SJSA1 (cell line): ENCODE measurements at regions not wholly inside any gene's neighbourhood (a gene's known extent, or its start where the extent isn't known, plus 50 kb on each side); places are given as distances from the start of the nearest gene placed in this dataset.

Experiments used
- DNase-seq, 2 experiments: peaks; one replicate each; pipeline ENCODE4 v3.0.0-alpha.2; 2015 to 2020; ENCODE audit warnings: low spot score in 2 of 2, low read depth in 1 of 2
- H3K27ac ChIP-seq: fragments of 250-450 bp; sonication (Bioruptor Pico); 2 replicates; pipeline ENCODE4 v1.5.1; 2020; ENCODE audit warnings: mild to moderate bottlenecking, moderate library complexity
- H3K27me3 ChIP-seq: fragments of 250-450 bp; sonication (Bioruptor Pico); replicated peaks from 2 replicates; pipeline ENCODE4 v1.5.1; 2020; ENCODE audit warnings: mild to moderate bottlenecking, moderate library complexity
- H3K36me3 ChIP-seq: fragments of 250-450 bp; sonication (Bioruptor Pico); 2 replicates; pipeline ENCODE4 v1.5.1; 2020; ENCODE audit warnings: mild to moderate bottlenecking
- H3K4me1 ChIP-seq: fragments of 250-450 bp; sonication (Bioruptor Pico); replicated peaks from 2 replicates; pipeline ENCODE4 v1.6.1; 2021; ENCODE audit warnings: mild to moderate bottlenecking
- H3K4me3 ChIP-seq: fragments of 250-450 bp; sonication (Bioruptor Pico); 2 replicates; pipeline ENCODE4 v1.5.1; 2020; ENCODE audit warnings: mild to moderate bottlenecking
- H3K9me3 ChIP-seq: fragments of 250-450 bp; sonication (Bioruptor Pico); replicated peaks from 2 replicates; pipeline ENCODE4 v1.5.1; 2020; ENCODE audit warnings: mild to moderate bottlenecking

- no peak overlapping the region for H3K27ac ChIP-seq
- no peaks in the 10 kb centered on the region for H3K9me3 ChIP-seq
- no peak for DNase-seq
- no peaks in the 10 kb centered on the region for H3K36me3 ChIP-seq
- H3K27me3 ChIP-seq = no peaks in the 10 kb centered on the region
- H3K4me1 ChIP-seq = no peaks in the 10 kb centered on the region
- H3K4me3 ChIP-seq = no peak overlapping the region
These were observed 76.5 kb upstream of the ALDH1A3 start for GRCh38 chr15:100803171-100803440.

GRCh38 chr15:100806157-100806556, 73.5 kb upstream of the ALDH1A3 start:
- Histone ChIP-seq H3K4me1 (peaks cover 4% of the 10 kb centered on the region; the same call in 1 of the 2 replicates), H3K9me3 (no peaks in the 10 kb centered on the region), H3K27me3 (no peaks in the 10 kb centered on the region), H3K36me3 (no peaks in the 10 kb centered on the region), H3K4me3 (no peak overlapping the region), H3K27ac (no peak overlapping the region)
- no peak for DNase-seq

GRCh38 chr15:100807028-100807427, 72.6 kb upstream of the ALDH1A3 start:
- Histone ChIP-seq H3K4me3 (no peak overlapping the region), H3K4me1 (peaks cover 4% of the 10 kb centered on the region; the same call in 1 of the 2 replicates), H3K27me3 (no peaks in the 10 kb centered on the region), H3K36me3 (no peaks in the 10 kb centered on the region), H3K9me3 (no peaks in the 10 kb centered on the region), H3K27ac (no peak overlapping the region)
- no peak for DNase-seq

- H3K27ac ChIP-seq = no peak overlapping the region
- H3K4me1 ChIP-seq = peaks cover 4% of the 10 kb centered on the region; the same call in 1 of the 2 replicates
These were observed 70.9 kb upstream of the ALDH1A3 start for GRCh38 chr15:100808691-100809090.

DNA sequence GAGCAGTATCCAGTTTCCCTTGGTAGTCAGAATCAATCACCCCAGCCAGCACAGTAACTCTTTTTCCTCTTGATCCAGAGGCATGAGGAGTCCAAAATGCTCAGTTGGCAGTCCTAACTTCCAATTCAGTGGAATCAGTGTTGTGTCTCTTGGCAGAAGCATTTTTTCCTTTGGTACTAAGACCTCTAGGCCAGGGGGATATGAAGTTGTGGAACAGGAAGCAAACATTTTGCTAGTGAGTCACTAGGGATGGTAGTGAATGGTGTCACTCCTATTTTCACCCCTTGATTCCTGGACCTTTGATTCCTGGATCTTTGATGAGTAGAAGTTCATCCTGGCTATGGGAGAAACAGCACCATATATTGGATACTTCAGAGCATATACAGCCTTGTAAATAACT, 70.5 kb upstream of the ALDH1A3 start:
- Histone ChIP-seq H3K27ac (no peak overlapping the region), H3K36me3 (no peaks in the 10 kb centered on the region), H3K9me3 (no peaks in the 10 kb centered on the region), H3K4me1 (peaks cover 4% of the 10 kb centered on the region; the same call in 1 of the 2 replicates), H3K4me3 (no peak overlapping the region), H3K27me3 (no peaks in the 10 kb centered on the region)
- DNase-seq = no peak

More at GRCh38 chr15:100808691-100809090, 70.9 kb upstream of the ALDH1A3 start:
- DNase-seq = no peak
- no peaks in the 10 kb centered on the region for H3K9me3 ChIP-seq
- H3K36me3 ChIP-seq = no peaks in the 10 kb centered on the region
- no peaks in the 10 kb centered on the region for H3K27me3 ChIP-seq
- no peak overlapping the region for H3K4me3 ChIP-seq

- DNase-seq = no peak
- H3K36me3 ChIP-seq = no peaks in the 10 kb centered on the region
- peaks cover 4% of the 10 kb centered on the region; the same call in 1 of the 2 replicates for H3K4me1 ChIP-seq
- no peaks in the 10 kb centered on the region for H3K27me3 ChIP-seq
- H3K27ac ChIP-seq = no peak overlapping the region
- H3K4me3 ChIP-seq = no peak overlapping the region
- H3K9me3 ChIP-seq = no peaks in the 10 kb centered on the region
These were observed 70.0 kb upstream of the ALDH1A3 start for GRCh38 chr15:100809587-100809986.

GRCh38 chr15:100810229-100810628, 69.4 kb upstream of the ALDH1A3 start:
- Histone ChIP-seq H3K27me3 (no peaks in the 10 kb centered on the region), H3K4me1 (peaks cover 4% of the 10 kb centered on the region; the same call in 1 of the 2 replicates), H3K9me3 (no peaks in the 10 kb centered on the region; the same call in 1 of the 2 replicates), H3K27ac (no peak overlapping the region), H3K36me3 (no peaks in the 10 kb centered on the region), H3K4me3 (no peak overlapping the region)
- DNase-seq = no peak

GRCh38 chr15:100810831-100811230, 68.8 kb upstream of the ALDH1A3 start:
- Histone ChIP-seq H3K4me3 (no peak overlapping the region), H3K27ac (no peak overlapping the region), H3K4me1 (peaks cover 4% of the 10 kb centered on the region; the same call in 1 of the 2 replicates), H3K36me3 (no peaks in the 10 kb centered on the region), H3K27me3 (no peaks in the 10 kb centered on the region), H3K9me3 (no peaks in the 10 kb centered on the region; the same call in 1 of the 2 replicates)
- DNase-seq = no peak

- Histone ChIP-seq H3K27ac (no peak overlapping the region), H3K36me3 (no peaks in the 10 kb centered on the region), H3K4me1 (peaks cover 4% of the 10 kb centered on the region; the same call in 1 of the 2 replicates), H3K9me3 (no peaks in the 10 kb centered on the region; the same call in 1 of the 2 replicates), H3K27me3 (no peaks in the 10 kb centered on the region), H3K4me3 (no peak overlapping the region)
- DNase-seq = no peak
These were observed 66.8 kb upstream of the ALDH1A3 start for GRCh38 chr15:100812802-100813201.

DNA sequence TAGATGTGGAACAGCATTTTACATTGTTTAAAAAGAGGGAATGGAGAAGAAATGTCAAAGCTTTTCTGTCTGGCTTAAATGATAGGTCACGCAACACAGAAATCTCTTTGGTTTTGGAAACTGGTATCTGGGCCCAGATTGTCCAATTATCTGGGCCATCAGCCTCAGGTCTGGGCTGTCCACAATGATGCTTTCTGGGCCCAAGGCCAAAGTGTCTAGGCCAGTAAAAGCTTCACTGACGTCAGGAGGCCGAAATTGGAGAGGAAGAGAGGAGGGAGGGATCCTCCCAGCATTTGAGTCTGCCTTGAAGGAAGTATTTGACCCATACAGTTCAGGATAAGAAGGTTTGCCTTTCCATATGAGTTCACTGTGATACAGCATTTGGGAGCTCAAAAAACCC, 60.7 kb upstream of the ALDH1A3 start:
- no peaks in the 10 kb centered on the region for H3K27me3 ChIP-seq
- no peak for DNase-seq
- H3K4me3 ChIP-seq = no peak overlapping the region
- H3K9me3 ChIP-seq = no peaks in the 10 kb centered on the region; the same call in 1 of the 2 replicates
- H3K27ac ChIP-seq = no peak overlapping the region
- H3K36me3 ChIP-seq = no peaks in the 10 kb centered on the region
- H3K4me1 ChIP-seq = no peaks in the 10 kb centered on the region

DNA sequence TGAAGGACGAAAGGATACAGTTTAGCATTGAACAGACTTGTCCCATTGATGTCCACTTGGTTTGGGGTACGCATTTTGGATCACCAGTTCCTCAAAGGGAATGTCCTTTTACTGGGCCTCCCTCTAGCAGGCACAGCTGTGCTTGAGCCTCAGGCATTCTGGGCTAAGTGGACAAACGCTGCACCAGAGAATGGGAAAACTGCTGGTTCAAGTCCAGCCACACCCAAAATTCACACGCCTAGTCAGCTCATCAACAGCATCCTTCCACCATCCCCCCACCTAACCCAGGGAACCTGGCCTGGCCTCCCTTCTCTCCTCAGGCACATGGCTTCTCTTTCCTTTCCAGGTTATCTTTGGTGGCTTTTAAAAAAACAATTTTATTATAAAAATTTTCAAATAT, 59.1 kb upstream of the ALDH1A3 start:
- no peaks in the 10 kb centered on the region for H3K9me3 ChIP-seq
- no peaks in the 10 kb centered on the region for H3K36me3 ChIP-seq
- H3K4me1 ChIP-seq = no peaks in the 10 kb centered on the region
- H3K4me3 ChIP-seq = no peak overlapping the region
- no peak overlapping the region for H3K27ac ChIP-seq
- H3K27me3 ChIP-seq = no peaks in the 10 kb centered on the region
- DNase-seq = no peak

DNA sequence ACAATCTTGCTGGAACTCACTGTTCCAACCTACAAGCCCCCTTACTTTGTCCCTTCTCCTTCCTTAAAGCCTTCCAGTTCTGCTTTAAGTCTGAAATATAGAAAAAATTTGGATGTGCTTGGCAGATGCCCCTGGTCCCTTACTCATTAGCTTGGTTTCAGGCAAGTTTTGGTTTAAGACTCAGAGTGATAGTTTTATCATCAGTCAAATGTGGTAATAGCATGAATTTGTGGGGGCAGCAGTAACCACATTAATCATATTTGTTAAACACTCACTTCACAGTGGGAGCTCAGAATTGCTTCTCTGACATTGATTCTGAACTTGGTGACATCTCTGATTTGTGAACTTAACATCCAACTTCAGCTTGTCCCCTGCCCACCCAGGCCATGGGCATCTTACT, 58.3 kb upstream of the ALDH1A3 start:
- no peak for DNase-seq
- H3K27me3 ChIP-seq = no peaks in the 10 kb centered on the region
- no peaks in the 10 kb centered on the region for H3K4me1 ChIP-seq
- no peak overlapping the region for H3K27ac ChIP-seq
- no peak overlapping the region for H3K4me3 ChIP-seq
- no peaks in the 10 kb centered on the region for H3K36me3 ChIP-seq
- no peaks in the 10 kb centered on the region for H3K9me3 ChIP-seq

GRCh38 chr15:100824211-100824610, 55.4 kb upstream of the ALDH1A3 start:
- H3K27ac ChIP-seq = no peak overlapping the region
- H3K36me3 ChIP-seq = no peaks in the 10 kb centered on the region
- H3K27me3 ChIP-seq = no peaks in the 10 kb centered on the region
- no peak overlapping the region for H3K4me3 ChIP-seq
- no peak for DNase-seq
- no peaks in the 10 kb centered on the region for H3K9me3 ChIP-seq
- H3K4me1 ChIP-seq = no peaks in the 10 kb centered on the region

GRCh38 chr15:100829457-100829856, 50.2 kb upstream of the ALDH1A3 start:
- Histone ChIP-seq H3K36me3 (no peaks in the 10 kb centered on the region), H3K4me3 (no peak overlapping the region), H3K4me1 (peaks cover 6% of the 10 kb centered on the region), H3K27me3 (no peaks in the 10 kb centered on the region), H3K27ac (no peak overlapping the region), H3K9me3 (no peaks in the 10 kb centered on the region)
- no peak for DNase-seq
